ENCODE measurements at regions not wholly inside any gene's neighbourhood (a gene's known extent, or its start where the extent isn't known, plus 50 kb on each side); places are given as distances from the start of the nearest gene placed in this dataset.

DNA sequence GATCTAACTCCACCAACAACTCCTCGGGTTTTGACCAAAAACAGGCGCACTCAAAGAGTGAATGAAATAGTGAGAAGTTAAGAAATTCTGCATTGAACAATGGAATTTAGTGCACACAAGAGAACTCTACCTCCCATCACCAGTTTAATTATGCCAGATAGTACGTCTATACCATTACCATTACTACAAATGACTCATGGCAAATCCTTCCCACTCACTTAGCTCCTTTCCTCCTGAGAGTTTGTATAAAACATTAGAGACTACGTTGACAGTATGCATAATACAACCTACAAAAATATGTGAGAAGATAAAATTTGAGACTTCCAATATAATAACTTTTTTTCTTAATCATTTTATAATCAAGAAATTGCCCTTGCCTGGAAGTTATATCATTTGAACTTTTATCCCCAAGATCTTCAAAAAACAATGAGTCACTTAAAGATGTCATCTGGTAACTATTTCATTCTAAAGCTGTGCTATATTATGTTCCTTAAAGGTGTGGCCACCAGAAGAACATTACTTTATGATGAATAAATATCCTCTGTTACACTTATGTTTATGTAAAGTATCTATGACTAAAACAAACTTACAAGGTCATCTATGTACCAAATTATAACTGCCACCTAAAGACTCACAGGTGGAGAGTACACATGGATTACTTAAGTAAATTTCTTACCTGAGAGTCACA, 297.9 kb upstream of the PTGER4 start:
- Histone ChIP-seq H3K36me3 (ENCODE audit: control insufficient read depth, insufficient read depth, low read length) (no peaks in the 10 kb centered on the region), H3K27me3 (ENCODE audit: control insufficient read depth, insufficient read depth, low read length) (no peaks in the 10 kb centered on the region), H3K4me3 (ENCODE audit: low read depth, low read length) (no peak overlapping the region)
- TF ChIP-seq, protein P1, sequence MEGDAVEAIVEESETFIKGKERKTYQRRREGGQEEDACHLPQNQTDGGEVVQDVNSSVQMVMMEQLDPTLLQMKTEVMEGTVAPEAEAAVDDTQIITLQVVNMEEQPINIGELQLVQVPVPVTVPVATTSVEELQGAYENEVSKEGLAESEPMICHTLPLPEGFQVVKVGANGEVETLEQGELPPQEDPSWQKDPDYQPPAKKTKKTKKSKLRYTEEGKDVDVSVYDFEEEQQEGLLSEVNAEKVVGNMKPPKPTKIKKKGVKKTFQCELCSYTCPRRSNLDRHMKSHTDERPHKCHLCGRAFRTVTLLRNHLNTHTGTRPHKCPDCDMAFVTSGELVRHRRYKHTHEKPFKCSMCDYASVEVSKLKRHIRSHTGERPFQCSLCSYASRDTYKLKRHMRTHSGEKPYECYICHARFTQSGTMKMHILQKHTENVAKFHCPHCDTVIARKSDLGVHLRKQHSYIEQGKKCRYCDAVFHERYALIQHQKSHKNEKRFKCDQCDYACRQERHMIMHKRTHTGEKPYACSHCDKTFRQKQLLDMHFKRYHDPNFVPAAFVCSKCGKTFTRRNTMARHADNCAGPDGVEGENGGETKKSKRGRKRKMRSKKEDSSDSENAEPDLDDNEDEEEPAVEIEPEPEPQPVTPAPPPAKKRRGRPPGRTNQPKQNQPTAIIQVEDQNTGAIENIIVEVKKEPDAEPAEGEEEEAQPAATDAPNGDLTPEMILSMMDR (IDR thresholded peaks at IDR 0.05; ENCODE audit: insufficient read depth, low read length, poor library complexity, severe bottlenecking): no peak
- no peak for DNase-seq (ENCODE audit: low read depth)

GRCh38 chr5:40381016-40381415, 298.7 kb upstream of the PTGER4 start:
- Histone ChIP-seq H3K4me3 (ENCODE audit: low read depth, low read length) (no peak overlapping the region), H3K27me3 (ENCODE audit: control insufficient read depth, insufficient read depth, low read length) (no peaks in the 10 kb centered on the region), H3K36me3 (ENCODE audit: control insufficient read depth, insufficient read depth, low read length) (no peaks in the 10 kb centered on the region)
- DNase-seq (ENCODE audit: low read depth): no peak
- TF ChIP-seq, protein P1 (IDR thresholded peaks at IDR 0.05; ENCODE audit: insufficient read depth, low read length, poor library complexity, severe bottlenecking): no peak

DNA sequence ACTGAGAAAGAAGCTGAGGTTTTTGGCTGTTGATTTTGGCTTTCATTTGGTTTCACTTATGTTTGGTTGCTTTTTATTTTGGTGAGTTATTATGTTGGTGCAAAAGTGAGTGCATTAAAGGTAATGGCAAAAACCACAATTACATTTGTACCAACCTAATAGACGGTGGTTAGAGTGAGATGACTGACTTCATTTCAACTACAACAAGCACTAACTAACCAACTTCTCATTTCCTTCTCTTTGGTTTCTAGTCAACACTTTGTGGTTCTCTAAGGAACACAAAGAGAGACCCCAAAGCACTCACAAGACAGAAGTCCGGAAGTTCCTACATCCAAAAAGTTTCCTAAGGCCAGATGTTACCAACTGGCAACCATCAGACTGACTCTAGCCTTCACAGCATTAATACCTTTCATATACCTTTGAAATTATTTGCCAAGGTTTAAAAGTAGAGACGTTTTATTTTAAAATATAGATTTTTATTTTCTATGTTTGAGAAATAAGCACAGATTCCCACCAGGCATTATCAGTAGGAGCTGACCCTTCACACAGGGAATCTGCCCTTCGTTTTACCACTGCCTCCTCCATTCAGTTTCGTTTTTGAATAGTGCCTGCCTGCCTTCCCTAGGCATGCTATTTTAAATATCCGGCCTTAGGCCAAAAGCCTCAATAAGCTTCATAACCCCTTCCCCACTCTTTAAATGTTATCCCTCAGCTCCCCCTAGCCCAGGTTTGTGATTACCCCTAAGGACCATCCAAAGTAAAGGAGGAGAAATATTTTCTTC, 301.1 kb upstream of the PTGER4 start:
- no peak for DNase-seq (ENCODE audit: low read depth)
- Histone ChIP-seq H3K36me3 (ENCODE audit: control insufficient read depth, insufficient read depth, low read length) (no peaks in the 10 kb centered on the region), H3K4me3 (ENCODE audit: low read depth, low read length) (no peak overlapping the region), H3K27me3 (ENCODE audit: control insufficient read depth, insufficient read depth, low read length) (no peaks in the 10 kb centered on the region)
- TF ChIP-seq, protein P1 (IDR thresholded peaks at IDR 0.05; ENCODE audit: insufficient read depth, low read length, poor library complexity, severe bottlenecking): no peak

GRCh38 chr5:40376566-40376965, 303.1 kb upstream of the PTGER4 start:
- Histone ChIP-seq H3K4me3 (ENCODE audit: low read depth, low read length) (no peak overlapping the region), H3K27me3 (ENCODE audit: control insufficient read depth, insufficient read depth, low read length) (no peaks in the 10 kb centered on the region), H3K36me3 (ENCODE audit: control insufficient read depth, insufficient read depth, low read length) (no peaks in the 10 kb centered on the region)
- TF ChIP-seq, protein P1 (IDR thresholded peaks at IDR 0.05; ENCODE audit: insufficient read depth, low read length, poor library complexity, severe bottlenecking): no peak
- DNase-seq (ENCODE audit: low read depth): no peak

- TF ChIP-seq, protein P1 (IDR thresholded peaks at IDR 0.05; ENCODE audit: insufficient read depth, low read length, poor library complexity, severe bottlenecking): no peak
- no peaks in the 10 kb centered on the region for H3K27me3 ChIP-seq (ENCODE audit: control insufficient read depth, insufficient read depth, low read length)
- H3K4me3 ChIP-seq (ENCODE audit: low read depth, low read length): no peak overlapping the region
- no peaks in the 10 kb centered on the region for H3K36me3 ChIP-seq (ENCODE audit: control insufficient read depth, insufficient read depth, low read length)
- DNase-seq (ENCODE audit: low read depth): no peak
These were observed 304.9 kb upstream of the PTGER4 start for GRCh38 chr5:40374853-40375252.

Data from kidney epithelial cell (primary cell).